Mammary epithelial cell (primary cell): ENCODE measurements at regions not wholly inside any gene's neighbourhood (a gene's known extent, or its start where the extent isn't known, plus 50 kb on each side); places are given as distances from the start of the nearest gene placed in this dataset.

Experiments used
- CTCF ChIP-seq, 2 donors: IDR thresholded peaks in 1 of 2; conservative IDR thresholded peaks in 1 of 2; 2 replicates each; pipeline ENCODE4 v1.5.1; 2011 to 2012; ENCODE audit warnings: inconsistent platforms in 2 of 2, low read length in 2 of 2, mild to moderate bottlenecking in 2 of 2, control low read depth in 1 of 2, low read depth in 1 of 2; ENCODE audit not compliant: insufficient read depth in 1 of 2; ENCODE audit errors: extremely low read depth in 1 of 2
- EZH2 ChIP-seq: IDR thresholded peaks from 2 replicates; pipeline ENCODE4 v1.6.1; 2012; ENCODE audit warnings: low read length, inconsistent platforms, borderline replicate concordance

DNA sequence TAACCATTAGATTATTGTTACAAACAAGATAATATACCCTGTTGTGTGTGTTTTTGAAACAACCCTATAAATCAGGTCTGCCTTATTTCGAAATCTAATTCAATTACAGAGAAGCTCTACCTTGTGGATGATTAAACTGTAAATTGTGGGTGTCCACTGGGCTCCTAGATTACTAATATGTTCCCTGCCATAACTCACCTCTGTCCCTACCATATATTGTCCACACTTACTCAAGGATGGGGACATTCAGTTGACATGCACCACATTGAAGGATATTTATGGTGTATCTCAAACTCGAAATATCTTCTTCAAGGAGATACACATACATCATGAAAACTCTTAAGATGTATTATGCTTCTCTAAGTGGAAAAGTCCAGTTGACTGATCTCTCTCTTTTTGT is 617.6 kb upstream of the EEF2KMT start:
- TF ChIP-seq CTCF (conservative IDR thresholded peaks at IDR 0.05 in 1 of 2, IDR thresholded peaks at IDR 0.05 in 1 of 2; ENCODE audit: extremely low read depth in 1 of 2, insufficient read depth in 1 of 2, low read depth in 1 of 2, low read length in 2 of 2) (no peak), EZH2 (no peak)
